ENCODE measurements at regions not wholly inside any gene's neighbourhood (a gene's known extent, or its start where the extent isn't known, plus 50 kb on each side); places are given as distances from the start of the nearest gene placed in this dataset.

- no peak for TF ChIP-seq CTCF (IDR thresholded peaks at IDR 0.05)
- no peak for TF ChIP-seq POLR2A (IDR thresholded peaks at IDR 0.05)
- no peak for TF ChIP-seq POLR2AphosphoS5 (IDR thresholded peaks at IDR 0.05)
These were observed 213.4 kb downstream of the CDCA7 start for GRCh38 chr2:173568054-173568453.

All from stomach (tissue), 4 donors.